Neural cell (in vitro differentiated cells): ENCODE measurements at regions not wholly inside any gene's neighbourhood (a gene's known extent, or its start where the extent isn't known, plus 50 kb on each side); places are given as distances from the start of the nearest gene placed in this dataset.

Experiments
- CTCF ChIP-seq: fragments of 450-650 bp; IDR thresholded peaks from 2 replicates; pipeline ENCODE4 v1.5.1; 2014; ENCODE audit warnings: antibody characterized with exemption, mild to moderate bottlenecking, moderate library complexity; ENCODE audit not compliant: poor library complexity, severe bottlenecking
- EZH2 ChIP-seq: fragments of 200-600, 300-800 bp; shearing (Covaris generic), sonication (generic); IDR thresholded peaks from 2 replicates; pipeline ENCODE4 v1.6.1; 2014; ENCODE audit warnings: antibody characterized with exemption, low read length, borderline replicate concordance, mild to moderate bottlenecking; ENCODE audit not compliant: insufficient read depth, poor library complexity, severe bottlenecking
- MXI1 ChIP-seq: fragments of 450-650 bp; conservative IDR thresholded peaks from 2 replicates; pipeline ENCODE4 v1.6.1; 2014; ENCODE audit warnings: antibody characterized with exemption, mild to moderate bottlenecking; ENCODE audit not compliant: poor library complexity, severe bottlenecking
- POLR2AphosphoS5 ChIP-seq: IDR thresholded peaks from 2 replicates; pipeline ENCODE4 v1.6.1; 2012
- RAD21 ChIP-seq: fragments of 450-650 bp; conservative IDR thresholded peaks from 2 replicates; pipeline ENCODE4 v1.6.1; 2014; ENCODE audit warnings: antibody characterized with exemption, mild to moderate bottlenecking, moderate library complexity
- REST ChIP-seq: IDR thresholded peaks from 2 replicates; pipeline ENCODE4 v1.6.1; 2012; ENCODE audit warnings: borderline replicate concordance
- TAF1 ChIP-seq: IDR thresholded peaks from 2 replicates; pipeline ENCODE4 v1.6.1; 2012; ENCODE audit warnings: low read depth

GRCh38 chr16:27633221-27633620 lies 83.3 kb downstream of the KATNIP start:
- TF ChIP-seq CTCF (no peak), POLR2AphosphoS5 (no peak), REST (no peak), EZH2 (no peak), TAF1 (no peak), RAD21 (no peak), MXI1 (no peak)
